Liver (tissue), 3 donors: ENCODE measurements at regions not wholly inside any gene's neighbourhood (a gene's known extent, or its start where the extent isn't known, plus 50 kb on each side); places are given as distances from the start of the nearest gene placed in this dataset.

Source experiments
- ATF3 ChIP-seq: IDR thresholded peaks from 2 replicates; pipeline ENCODE4 v1.6.1; 2016; ENCODE audit warnings: antibody characterized with exemption
- CTCF ChIP-seq: fragments of 150-350 bp; IDR thresholded peaks from 2 replicates; pipeline ENCODE4 v1.5.1; 2017; ENCODE audit warnings: improper control_type of control experiment, low read depth, low read length; ENCODE audit not compliant: missing input control
- EGR1 ChIP-seq, 2 donors: IDR thresholded peaks; 2 replicates each; pipeline ENCODE4 v1.6.1; 2016 to 2018; ENCODE audit warnings: antibody characterized with exemption in 2 of 2, low read depth in 2 of 2
- FOXA1 ChIP-seq: IDR thresholded peaks from 2 replicates; pipeline ENCODE4 v1.6.1; 2016; ENCODE audit warnings: antibody characterized with exemption
- HNF4G ChIP-seq: IDR thresholded peaks from 2 replicates; pipeline ENCODE4 v1.6.1; 2016; ENCODE audit warnings: antibody characterized with exemption
- MAX ChIP-seq: IDR thresholded peaks from 2 replicates; pipeline ENCODE4 v1.6.1; 2016; ENCODE audit warnings: antibody characterized with exemption
- RAD21 ChIP-seq, 2 donors: IDR thresholded peaks; 2 replicates each; pipeline ENCODE4 v1.6.1; 2016; ENCODE audit warnings: antibody characterized with exemption in 2 of 2, mild to moderate bottlenecking in 2 of 2
- REST ChIP-seq: IDR thresholded peaks from 2 replicates; pipeline ENCODE4 v1.6.1; 2016; ENCODE audit warnings: antibody characterized with exemption, mild to moderate bottlenecking
- SP1 ChIP-seq: IDR thresholded peaks from 2 replicates; pipeline ENCODE4 v1.6.1; 2018; ENCODE audit warnings: antibody characterized with exemption, mild to moderate bottlenecking
- TAF1 ChIP-seq: conservative IDR thresholded peaks from 2 replicates; pipeline ENCODE4 v1.6.1; 2016; ENCODE audit warnings: antibody characterized with exemption, mild to moderate bottlenecking
- YY1 ChIP-seq: IDR thresholded peaks from 2 replicates; pipeline ENCODE4 v1.6.1; 2016; ENCODE audit warnings: antibody characterized with exemption, mild to moderate bottlenecking
- ZBTB33 ChIP-seq: IDR thresholded peaks from 2 replicates; pipeline ENCODE4 v1.6.1; 2016; ENCODE audit warnings: antibody characterized with exemption
- donor health status: healthy.
- donor health status: healthy.

- TF ChIP-seq RAD21 (IDR thresholded peaks at IDR 0.05), result no peak
- TF ChIP-seq CTCF, result no peak
- no peak for TF ChIP-seq SP1
- TF ChIP-seq ZBTB33, result no peak
- TF ChIP-seq YY1, result no peak
- TF ChIP-seq FOXA1, result no peak
- no peak for TF ChIP-seq EGR1 (IDR thresholded peaks at IDR 0.05; ENCODE audit: low read depth in 2 of 2)
- no peak for TF ChIP-seq REST
- no peak for TF ChIP-seq TAF1
- TF ChIP-seq ATF3, result no peak
- TF ChIP-seq MAX, result no peak
- no peak for TF ChIP-seq HNF4G
These were observed 437.9 kb downstream of the TCERG1L start for GRCh38 chr10:130873636-130874035.
